Tibial nerve (tissue), 4 donors: ENCODE measurements at regions not wholly inside any gene's neighbourhood (a gene's known extent, or its start where the extent isn't known, plus 50 kb on each side); places are given as distances from the start of the nearest gene placed in this dataset.

Source experiments
- DNase-seq, 2 donors: peaks; one replicate each; pipeline ENCODE4 v3.0.0-alpha.2; 2019; ENCODE audit warnings: low spot score in 2 of 2
- H3K27ac ChIP-seq, 4 donors: fragments of 200-600 bp; sonication (generic) in 3 of 4; one replicate each; pipeline ENCODE4 v1.5.1; 2017 to 2019; ENCODE audit warnings: mild to moderate bottlenecking in 1 of 4
- H3K27me3 ChIP-seq, 2 donors: fragments of 200-600 bp; sonication (generic) in 1 of 2; one replicate each; pipeline versions ENCODE4 v1.5.1 to v1.6.0; 2017 to 2019
- H3K36me3 ChIP-seq, 3 donors: fragments of 200-600 bp; sonication (generic); one replicate each; pipeline ENCODE4 v1.5.1; 2018 to 2019
- H3K4me1 ChIP-seq, 4 donors: fragments of 200-600 bp; sonication (generic) in 3 of 4; one replicate each; pipeline ENCODE4 v1.5.1; 2017 to 2019
- H3K4me3 ChIP-seq, 4 donors: fragments of 200-600 bp; sonication (generic) in 3 of 4; one replicate each; pipeline ENCODE4 v1.5.1; 2017 to 2019; ENCODE audit warnings: mild to moderate bottlenecking in 1 of 4, moderate library complexity in 1 of 4
- H3K9me3 ChIP-seq, 4 donors: fragments of 200-600 bp; sonication (generic) in 3 of 4; one replicate each; pipeline ENCODE4 v1.5.1; 2017 to 2019
- EP300 ChIP-seq, 2 donors: sonication (generic); formaldehyde crosslinking; IDR thresholded peaks; one replicate each; pipeline ENCODE4 v1.6.1; 2017; ENCODE audit warnings: antibody characterized with exemption in 2 of 2, mild to moderate bottlenecking in 1 of 2
- POLR2A ChIP-seq, 2 donors: fragments of 450-650 bp; IDR thresholded peaks; one replicate each; pipeline ENCODE4 v1.6.1; 2017; ENCODE audit warnings: antibody characterized with exemption in 2 of 2, mild to moderate bottlenecking in 2 of 2, moderate library complexity in 2 of 2
- WGBS, 2 donors: methylation state at CpG; one replicate each; pipeline ENCODE4 v1.1.5; 2018; 5-methylcytosine and 5-hydroxymethylcytosine counted together
- TF ChIP-seq, protein P1 (sequence below), 5 experiments: fragments of 200-600 bp in 3 of 5; fragments of 450-650 bp in 2 of 5; sonication (generic) in 3 of 5; IDR thresholded peaks; one replicate each; pipeline ENCODE4 v1.5.1; 2016 to 2019; ENCODE audit warnings: antibody characterized with exemption in 5 of 5, mild to moderate bottlenecking in 3 of 5, moderate library complexity in 2 of 5

DNA sequence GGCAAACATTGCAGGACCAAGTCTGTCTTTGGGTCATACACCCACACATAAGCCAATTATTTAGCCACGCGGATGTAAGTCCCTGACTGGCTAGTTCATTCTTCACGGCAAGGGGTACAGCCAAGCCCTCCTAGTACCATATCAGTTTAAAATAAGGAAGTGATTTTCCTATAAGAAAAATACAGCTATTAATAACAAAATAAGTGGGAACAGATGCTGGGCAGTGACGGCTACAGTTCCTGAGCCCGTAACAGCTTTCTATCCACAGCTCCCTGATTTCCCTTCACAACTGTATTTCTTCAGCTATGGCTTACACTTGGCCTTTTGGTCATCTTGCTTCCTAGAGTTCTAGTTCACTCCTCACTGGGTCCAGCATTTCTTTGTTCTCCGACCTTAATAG is 542.4 kb upstream of the C16orf82 start:
- H3K27me3 ChIP-seq: no peaks in the 10 kb centered on the region
- 55 to 64% methylated on average over 6 of the region's 6 CpGs for WGBS, 2 donors
- DNase-seq: no peak
- no peak overlapping the region for H3K27ac ChIP-seq
- H3K9me3 ChIP-seq: no peaks in the 10 kb centered on the region
- TF ChIP-seq EP300 (IDR thresholded peaks at IDR 0.05) (no peak), POLR2A (IDR thresholded peaks at IDR 0.05) (no peak)
- TF ChIP-seq, protein P1, sequence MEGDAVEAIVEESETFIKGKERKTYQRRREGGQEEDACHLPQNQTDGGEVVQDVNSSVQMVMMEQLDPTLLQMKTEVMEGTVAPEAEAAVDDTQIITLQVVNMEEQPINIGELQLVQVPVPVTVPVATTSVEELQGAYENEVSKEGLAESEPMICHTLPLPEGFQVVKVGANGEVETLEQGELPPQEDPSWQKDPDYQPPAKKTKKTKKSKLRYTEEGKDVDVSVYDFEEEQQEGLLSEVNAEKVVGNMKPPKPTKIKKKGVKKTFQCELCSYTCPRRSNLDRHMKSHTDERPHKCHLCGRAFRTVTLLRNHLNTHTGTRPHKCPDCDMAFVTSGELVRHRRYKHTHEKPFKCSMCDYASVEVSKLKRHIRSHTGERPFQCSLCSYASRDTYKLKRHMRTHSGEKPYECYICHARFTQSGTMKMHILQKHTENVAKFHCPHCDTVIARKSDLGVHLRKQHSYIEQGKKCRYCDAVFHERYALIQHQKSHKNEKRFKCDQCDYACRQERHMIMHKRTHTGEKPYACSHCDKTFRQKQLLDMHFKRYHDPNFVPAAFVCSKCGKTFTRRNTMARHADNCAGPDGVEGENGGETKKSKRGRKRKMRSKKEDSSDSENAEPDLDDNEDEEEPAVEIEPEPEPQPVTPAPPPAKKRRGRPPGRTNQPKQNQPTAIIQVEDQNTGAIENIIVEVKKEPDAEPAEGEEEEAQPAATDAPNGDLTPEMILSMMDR (IDR thresholded peaks at IDR 0.05): no peak
- H3K4me1 ChIP-seq: no peaks in the 10 kb centered on the region
- H3K36me3 ChIP-seq: no peaks in the 10 kb centered on the region
- no peak overlapping the region for H3K4me3 ChIP-seq

DNA sequence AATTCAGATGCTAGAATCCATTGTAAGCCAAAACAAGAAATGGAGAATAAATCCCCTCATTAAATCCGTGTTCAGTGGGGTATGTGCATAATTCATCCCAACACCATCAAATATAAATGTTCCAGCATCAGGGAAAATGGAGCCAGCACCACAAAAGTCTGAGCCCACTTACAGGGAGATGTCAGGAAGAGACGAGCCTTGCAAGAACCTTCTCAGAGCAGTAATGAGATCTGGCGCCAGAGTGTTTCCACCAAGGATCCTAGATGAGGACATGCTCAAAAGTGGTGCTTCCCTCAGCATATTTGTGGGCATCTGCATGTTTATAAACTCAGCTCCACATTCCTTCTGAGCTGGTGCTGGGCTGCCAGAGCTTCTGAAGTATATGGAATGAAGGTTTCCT is 541.9 kb upstream of the C16orf82 start:
- Histone ChIP-seq H3K27me3 (no peaks in the 10 kb centered on the region), H3K36me3 (no peaks in the 10 kb centered on the region), H3K4me3 (no peak overlapping the region), H3K4me1 (no peaks in the 10 kb centered on the region), H3K27ac (no peak overlapping the region), H3K9me3 (no peaks in the 10 kb centered on the region)
- 74 to 81% methylated on average over 3 of the region's 3 CpGs for WGBS, 2 donors
- no peak for DNase-seq
- TF ChIP-seq POLR2A (IDR thresholded peaks at IDR 0.05) (no peak), EP300 (IDR thresholded peaks at IDR 0.05) (no peak)
- TF ChIP-seq, protein P1 (IDR thresholded peaks at IDR 0.05): no peak

DNA sequence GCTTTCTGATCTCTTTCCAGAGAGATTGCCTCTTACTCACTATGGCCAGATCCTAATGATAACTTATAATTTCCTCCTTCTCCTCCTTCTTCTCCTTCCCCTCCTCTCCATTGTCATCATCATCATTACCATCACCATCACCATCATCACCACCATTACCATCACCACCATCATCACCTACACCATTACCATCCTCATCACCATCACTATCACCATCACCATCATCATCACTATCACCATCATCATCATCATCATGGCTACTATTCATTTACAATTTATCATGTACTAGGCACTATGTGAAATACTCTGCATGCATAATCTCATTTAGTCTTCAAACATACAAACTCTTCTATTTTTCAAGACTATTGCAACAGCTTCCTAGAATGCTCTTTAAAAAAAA is 540.9 kb upstream of the C16orf82 start:
- Histone ChIP-seq H3K4me1 (no peaks in the 10 kb centered on the region), H3K27me3 (no peaks in the 10 kb centered on the region), H3K9me3 (no peaks in the 10 kb centered on the region), H3K36me3 (no peaks in the 10 kb centered on the region), H3K27ac (no peak overlapping the region), H3K4me3 (no peak overlapping the region)
- no peak for DNase-seq
- TF ChIP-seq EP300 (IDR thresholded peaks at IDR 0.05) (no peak), POLR2A (IDR thresholded peaks at IDR 0.05) (no peak)
- TF ChIP-seq, protein P1 (IDR thresholded peaks at IDR 0.05): no peak

DNA sequence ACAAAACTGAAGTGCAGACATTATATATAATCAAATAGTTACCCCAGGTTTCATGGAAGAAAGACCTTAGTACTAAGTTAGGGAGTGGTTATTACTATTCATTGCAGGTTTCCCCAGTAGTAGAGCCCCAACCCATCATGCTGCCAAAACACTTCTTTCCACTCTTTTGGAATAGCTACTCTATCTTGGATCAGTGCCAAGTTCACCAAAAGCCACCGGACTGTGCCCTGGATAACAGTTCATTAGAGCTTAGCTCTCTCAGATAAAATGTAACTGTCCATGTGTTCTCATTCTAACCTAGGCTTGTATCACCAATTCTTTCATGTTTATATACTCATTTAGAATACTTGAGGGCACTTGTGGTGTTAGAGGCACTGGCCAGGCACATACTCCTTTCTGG is 540.1 kb upstream of the C16orf82 start:
- TF ChIP-seq, protein P1 (IDR thresholded peaks at IDR 0.05): no peak
- TF ChIP-seq EP300 (IDR thresholded peaks at IDR 0.05): no peak
- no peak for TF ChIP-seq POLR2A (IDR thresholded peaks at IDR 0.05)
- Histone ChIP-seq H3K9me3 (no peaks in the 10 kb centered on the region), H3K4me3 (no peak overlapping the region), H3K27ac (no peak overlapping the region), H3K4me1 (no peaks in the 10 kb centered on the region), H3K27me3 (no peaks in the 10 kb centered on the region), H3K36me3 (no peaks in the 10 kb centered on the region)
- DNase-seq: no peak
- WGBS, 2 donors: 68 to 72% methylated on average over 1 of the region's 1 CpG

DNA sequence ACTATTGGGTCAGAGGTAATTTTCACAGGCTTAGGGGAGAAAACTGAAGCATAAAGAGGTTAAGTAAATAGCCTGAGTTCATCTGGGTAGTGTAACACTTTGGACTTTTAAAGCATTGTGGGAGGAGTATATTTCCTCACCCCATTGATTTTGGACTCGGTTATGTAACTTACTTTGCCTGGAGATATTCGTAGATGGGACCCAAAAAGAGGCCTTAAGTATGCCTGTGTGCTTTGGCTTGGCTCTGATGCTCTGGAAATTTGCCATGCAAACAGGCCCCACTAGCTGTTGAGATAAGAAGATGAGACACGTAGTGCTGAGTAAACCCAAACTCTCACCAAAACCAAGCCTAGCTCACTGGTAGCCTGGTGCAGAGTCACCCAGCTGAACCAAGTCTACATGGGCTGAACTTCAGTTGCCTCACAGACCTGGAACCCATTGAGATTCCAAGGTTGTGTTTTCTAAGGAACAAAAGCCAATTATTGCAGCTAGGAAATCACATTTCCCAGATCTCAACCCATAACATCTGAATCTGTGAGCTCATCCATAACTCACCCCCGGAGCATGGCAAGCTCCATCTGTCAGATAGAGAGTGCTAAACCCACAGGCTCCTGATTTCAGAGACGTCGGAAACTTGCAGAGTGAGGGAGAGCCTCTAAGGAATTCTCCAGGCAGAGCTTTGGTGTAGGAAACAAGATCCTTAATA is 536.0 kb upstream of the C16orf82 start:
- Histone ChIP-seq H3K4me3 (no peak overlapping the region), H3K36me3 (no peaks in the 10 kb centered on the region), H3K27me3 (no peaks in the 10 kb centered on the region), H3K27ac (no peak overlapping the region), H3K4me1 (no peaks in the 10 kb centered on the region), H3K9me3 (no peaks in the 10 kb centered on the region)
- DNase-seq: no peak
- 36 to 50% methylated on average over 6 of the region's 6 CpGs for WGBS, 2 donors
- TF ChIP-seq EP300 (IDR thresholded peaks at IDR 0.05) (no peak), POLR2A (IDR thresholded peaks at IDR 0.05) (no peak)
- TF ChIP-seq, protein P1 (IDR thresholded peaks at IDR 0.05): no peak
